ENCODE measurements at regions not wholly inside any gene's neighbourhood (a gene's known extent, or its start where the extent isn't known, plus 50 kb on each side); places are given as distances from the start of the nearest gene placed in this dataset.

DNA sequence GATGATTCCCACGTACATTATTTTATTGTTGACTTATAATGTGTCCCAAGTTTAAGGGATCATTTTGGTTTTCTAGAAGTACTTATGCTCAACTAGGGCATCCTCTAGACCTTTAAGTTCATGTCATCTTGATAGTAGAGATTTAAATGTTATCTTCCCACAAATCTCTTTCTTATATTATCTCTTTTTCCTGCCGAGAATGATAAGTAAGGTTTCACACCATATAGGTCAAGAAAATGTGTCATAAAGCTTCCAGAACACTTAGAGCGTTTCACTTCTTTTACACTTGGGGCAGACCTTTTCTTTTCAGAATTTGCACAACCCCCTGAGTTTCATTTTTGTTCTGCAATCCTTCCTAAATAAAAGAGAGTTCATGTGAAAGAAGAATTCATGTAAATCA lies 142.0 kb upstream of the CBLB start:
- TF ChIP-seq JUND (IDR thresholded peaks at IDR 0.05; ENCODE audit: low read depth): no peak
- DNase-seq (ENCODE audit: low read depth in 1 of 2, low spot score in 1 of 2): no peak
- in situ Hi-C loops (cut with HindIII; ENCODE audit: low pct_unique_long_range_greater_than_20kb, low sequenced_read_pairs): no loop called here

DNA sequence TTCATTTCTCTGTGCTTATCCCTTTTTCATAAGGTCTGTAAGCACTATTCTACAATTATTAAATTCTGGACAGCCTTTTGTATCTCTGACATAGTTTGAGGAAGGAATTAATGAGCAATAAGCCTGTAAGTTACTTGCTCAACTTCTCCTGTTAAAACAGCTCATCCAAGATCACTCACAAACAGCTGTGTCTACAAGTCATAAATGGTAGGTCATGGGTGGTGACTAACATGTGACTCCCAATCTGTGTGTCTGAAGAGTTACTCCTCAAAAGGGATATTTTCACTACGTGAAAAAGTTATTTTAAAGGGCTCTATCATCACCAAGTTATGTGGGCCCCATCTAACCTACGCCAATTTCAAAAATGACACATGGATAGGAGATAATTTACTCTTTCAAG lies 145.2 kb upstream of the CBLB start:
- in situ Hi-C loops (cut with HindIII; ENCODE audit: low pct_unique_long_range_greater_than_20kb, low sequenced_read_pairs): no loop called here
- DNase-seq (ENCODE audit: low read depth in 1 of 2, low spot score in 1 of 2): no peak
- TF ChIP-seq JUND (IDR thresholded peaks at IDR 0.05; ENCODE audit: low read depth): no peak

- in situ Hi-C loops (cut with HindIII; ENCODE audit: low pct_unique_long_range_greater_than_20kb, low sequenced_read_pairs): no loop called here
- TF ChIP-seq JUND (IDR thresholded peaks at IDR 0.05; ENCODE audit: low read depth): no peak
- no peak for DNase-seq (ENCODE audit: low read depth in 1 of 2, low spot score in 1 of 2)
These were observed 145.7 kb upstream of the CBLB start for GRCh38 chr3:106014518-106014917.

DNA sequence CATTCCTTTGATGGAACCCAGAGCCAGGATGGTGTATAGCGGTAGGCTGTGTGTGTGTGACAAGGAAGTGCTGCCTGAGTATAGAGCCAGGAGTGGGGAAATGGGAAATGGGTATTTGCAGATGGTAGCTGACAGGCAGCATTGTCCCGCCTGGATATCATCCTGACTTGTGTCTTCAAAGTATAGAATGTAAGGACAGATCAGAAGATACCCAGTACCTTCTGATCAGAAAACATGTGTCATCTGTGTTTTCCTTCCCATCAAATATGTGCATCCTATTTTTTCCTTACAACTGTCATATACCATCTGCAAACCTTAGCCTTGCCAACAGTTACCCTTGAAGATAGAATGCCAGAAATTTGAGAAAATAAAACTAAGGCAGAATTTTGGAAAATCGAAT lies 146.2 kb upstream of the CBLB start:
- in situ Hi-C loops (cut with HindIII; ENCODE audit: low pct_unique_long_range_greater_than_20kb, low sequenced_read_pairs): no loop called here
- no peak for DNase-seq (ENCODE audit: low read depth in 1 of 2, low spot score in 1 of 2)
- TF ChIP-seq JUND (IDR thresholded peaks at IDR 0.05; ENCODE audit: low read depth): no peak

DNA sequence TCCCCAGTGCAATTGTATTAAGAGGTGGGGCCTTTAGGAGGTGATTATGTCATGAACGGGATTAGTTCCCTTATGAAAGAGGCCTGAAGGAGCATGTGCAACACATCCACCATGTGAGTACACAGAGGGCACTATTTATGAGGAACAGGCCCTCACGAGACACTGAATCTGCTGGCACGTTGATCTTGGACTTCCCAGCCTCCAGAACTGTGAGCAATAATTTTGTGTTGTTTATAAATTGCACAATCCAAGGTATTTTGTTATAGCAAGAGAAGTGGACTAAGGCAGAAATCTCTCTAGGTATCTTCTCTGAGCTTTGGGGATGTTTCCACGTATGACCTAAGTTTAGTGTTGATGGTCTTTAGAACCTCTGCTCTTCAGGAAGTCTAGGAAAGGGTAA lies 149.3 kb upstream of the CBLB start:
- no peak for TF ChIP-seq JUND (IDR thresholded peaks at IDR 0.05; ENCODE audit: low read depth)
- DNase-seq (ENCODE audit: low read depth in 1 of 2, low spot score in 1 of 2): no peak
- in situ Hi-C loops (cut with HindIII; ENCODE audit: low pct_unique_long_range_greater_than_20kb, low sequenced_read_pairs): no loop called here

GRCh38 chr3:106018929-106019550 lies 150.2 kb upstream of the CBLB start:
- no peak for DNase-seq (ENCODE audit: low read depth in 1 of 2, low spot score in 1 of 2)
- TF ChIP-seq JUND (IDR thresholded peaks at IDR 0.05; ENCODE audit: low read depth): no peak
- in situ Hi-C loops (cut with HindIII; ENCODE audit: low pct_unique_long_range_greater_than_20kb, low sequenced_read_pairs): no loop called here

GRCh38 chr3:106022913-106023312 lies 154.1 kb upstream of the CBLB start:
- DNase-seq (ENCODE audit: low read depth in 1 of 2, low spot score in 1 of 2): no peak
- in situ Hi-C loops (cut with HindIII; ENCODE audit: low pct_unique_long_range_greater_than_20kb, low sequenced_read_pairs): no loop called here
- no peak for TF ChIP-seq JUND (IDR thresholded peaks at IDR 0.05; ENCODE audit: low read depth)

GRCh38 chr3:106025151-106025722 lies 156.4 kb upstream of the CBLB start:
- TF ChIP-seq JUND (IDR thresholded peaks at IDR 0.05; ENCODE audit: low read depth): no peak
- in situ Hi-C loops (cut with HindIII; ENCODE audit: low pct_unique_long_range_greater_than_20kb, low sequenced_read_pairs): no loop called here
- peak in 1 of 2 experiments; percentile 46 for DNase-seq (ENCODE audit: low read depth in 1 of 2, low spot score in 1 of 2)

DNA sequence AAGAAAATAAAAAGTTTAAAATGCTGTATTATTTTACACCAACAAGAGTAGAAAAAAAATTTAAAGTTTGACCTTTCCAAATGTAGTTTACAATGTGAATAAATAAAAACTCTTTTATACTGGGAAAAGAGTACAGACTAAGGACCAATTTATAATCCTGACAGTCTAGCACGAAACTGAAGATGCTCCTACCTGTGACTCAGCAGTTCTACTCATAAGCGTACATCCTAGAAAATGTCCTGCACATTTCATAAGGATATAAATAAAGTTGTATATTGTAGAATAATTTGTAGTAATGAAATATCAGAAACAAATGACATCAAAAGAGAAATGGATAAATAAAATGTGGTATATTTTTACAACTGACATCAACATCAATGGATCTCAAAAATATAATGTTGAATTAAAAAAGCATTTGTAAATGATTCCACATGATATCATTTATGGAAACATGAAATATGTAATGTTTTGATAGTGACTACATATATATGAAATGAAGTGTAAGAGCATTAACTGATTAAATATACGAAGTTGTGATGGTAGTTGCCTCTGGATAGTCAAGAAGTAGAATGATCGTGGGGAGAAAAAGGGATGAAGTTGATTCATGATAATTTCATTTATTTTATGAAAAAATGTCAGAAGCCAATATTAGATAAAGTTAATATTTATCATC lies 161.3 kb upstream of the CBLB start:
- no peak for DNase-seq (ENCODE audit: low read depth in 1 of 2, low spot score in 1 of 2)
- in situ Hi-C loops (cut with HindIII; ENCODE audit: low pct_unique_long_range_greater_than_20kb, low sequenced_read_pairs): no loop called here
- TF ChIP-seq JUND (IDR thresholded peaks at IDR 0.05; ENCODE audit: low read depth): no peak

DNA sequence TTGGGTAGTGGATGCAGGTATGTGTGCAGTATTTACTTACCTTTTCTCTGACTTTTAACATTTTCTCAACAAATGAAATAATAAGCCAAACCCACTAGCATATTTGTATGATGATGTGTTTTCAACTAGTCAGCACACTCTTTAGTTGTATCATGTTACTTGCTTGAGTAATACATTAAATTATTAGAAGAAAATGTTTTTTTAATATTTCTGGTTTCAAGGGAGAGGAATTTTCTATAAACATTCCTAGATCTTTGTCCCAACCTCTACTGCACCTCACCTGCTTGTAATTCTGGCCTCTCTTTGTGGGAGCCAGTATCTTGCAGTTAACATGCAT lies 161.8 kb upstream of the CBLB start:
- no peak for TF ChIP-seq JUND (IDR thresholded peaks at IDR 0.05; ENCODE audit: low read depth)
- no peak for DNase-seq (ENCODE audit: low read depth in 1 of 2, low spot score in 1 of 2)
- in situ Hi-C loops (cut with HindIII; ENCODE audit: low pct_unique_long_range_greater_than_20kb, low sequenced_read_pairs): no loop called here

- in situ Hi-C loops (cut with HindIII; ENCODE audit: low pct_unique_long_range_greater_than_20kb, low sequenced_read_pairs): no loop called here
These were observed 163.7 kb upstream of the CBLB start for GRCh38 chr3:106032479-106032878.

GRCh38 chr3:106033654-106034053 lies 164.8 kb upstream of the CBLB start:
- TF ChIP-seq JUND (IDR thresholded peaks at IDR 0.05; ENCODE audit: low read depth): no peak
- no peak for DNase-seq (ENCODE audit: low read depth in 1 of 2, low spot score in 1 of 2)
- in situ Hi-C loops (cut with HindIII; ENCODE audit: low pct_unique_long_range_greater_than_20kb, low sequenced_read_pairs): no loop called here

More at GRCh38 chr3:106032479-106032878, 163.7 kb upstream of the CBLB start:
- TF ChIP-seq JUND (IDR thresholded peaks at IDR 0.05; ENCODE audit: low read depth): no peak
- no peak for DNase-seq (ENCODE audit: low read depth in 1 of 2, low spot score in 1 of 2)

DNA sequence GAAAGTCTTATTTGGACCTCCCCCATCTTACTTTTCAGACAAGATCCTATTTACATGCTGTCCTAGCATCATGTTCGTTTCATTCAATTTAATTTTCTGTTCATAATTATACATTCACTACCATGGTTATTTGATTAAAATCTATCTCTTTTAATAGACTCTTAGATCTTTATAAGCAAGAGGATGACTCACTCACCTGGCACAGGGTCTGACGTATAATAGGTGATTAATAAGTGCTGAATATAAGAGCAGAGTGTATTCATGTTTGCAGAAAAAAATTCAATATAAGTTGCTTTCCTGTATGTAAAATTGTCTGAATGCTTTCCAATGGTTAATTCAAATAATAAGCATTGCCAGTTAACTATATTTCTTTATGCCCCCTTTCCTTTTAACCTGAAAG lies 165.5 kb upstream of the CBLB start:
- TF ChIP-seq JUND (IDR thresholded peaks at IDR 0.05; ENCODE audit: low read depth): no peak
- in situ Hi-C loops (cut with HindIII; ENCODE audit: low pct_unique_long_range_greater_than_20kb, low sequenced_read_pairs): no loop called here
- no peak for DNase-seq (ENCODE audit: low read depth in 1 of 2, low spot score in 1 of 2)
